AML-193 (cell line): ENCODE measurements at regions not wholly inside any gene's neighbourhood (a gene's known extent, or its start where the extent isn't known, plus 50 kb on each side); places are given as distances from the start of the nearest gene placed in this dataset.
A peak's percentile ranks its signal among the peaks of the same experiment; 100 is the strongest.

ENCODE experiments used
- DNase-seq, 2 experiments: peaks; one replicate each; lab custom pipeline; 2025; lab: John Stamatoyannopoulos, UW

- DNase-seq = no peak
These were observed 200.0 kb upstream of the S1PR3 start for GRCh38 chr9:88791105-88791805.

GRCh38 chr9:88792502-88792901, 198.8 kb upstream of the S1PR3 start:
- DNase-seq = no peak

GRCh38 chr9:88794100-88794499, 197.2 kb upstream of the S1PR3 start:
- DNase-seq = no peak

- no peak for DNase-seq
These were observed 194.3 kb upstream of the S1PR3 start for GRCh38 chr9:88796947-88797346.

- no peak for DNase-seq
These were observed 192.8 kb upstream of the S1PR3 start for GRCh38 chr9:88798476-88798875.

- no peak for DNase-seq
These were observed 191.5 kb upstream of the S1PR3 start for GRCh38 chr9:88799541-88800328.

- DNase-seq = no peak
These were observed 191.0 kb upstream of the S1PR3 start for GRCh38 chr9:88800329-88800682.

GRCh38 chr9:88801214-88801796, 190.0 kb upstream of the S1PR3 start:
- no peak for DNase-seq

- DNase-seq = no peak
These were observed 188.7 kb upstream of the S1PR3 start for GRCh38 chr9:88802533-88802932.

- DNase-seq = no peak
These were observed 187.6 kb upstream of the S1PR3 start for GRCh38 chr9:88803546-88804253.

GRCh38 chr9:88804254-88804596, 187.0 kb upstream of the S1PR3 start:
- DNase-seq = no peak

GRCh38 chr9:88805217-88805943, 185.9 kb upstream of the S1PR3 start:
- DNase-seq = no peak

GRCh38 chr9:88807426-88807825, 183.8 kb upstream of the S1PR3 start:
- DNase-seq = no peak

GRCh38 chr9:88808019-88808656, 183.1 kb upstream of the S1PR3 start:
- peak in 1 of 2 experiments; percentile 4 for DNase-seq

GRCh38 chr9:88808761-88809354, 182.4 kb upstream of the S1PR3 start:
- DNase-seq = no peak

GRCh38 chr9:88809355-88810161, 181.7 kb upstream of the S1PR3 start:
- no peak for DNase-seq

GRCh38 chr9:88810826-88811225, 180.4 kb upstream of the S1PR3 start:
- DNase-seq = no peak

- no peak for DNase-seq
These were observed 179.8 kb upstream of the S1PR3 start for GRCh38 chr9:88811511-88811910.

GRCh38 chr9:88812938-88813637, 178.2 kb upstream of the S1PR3 start:
- DNase-seq = no peak
